DOHH2 (cell line): ENCODE measurements at regions not wholly inside any gene's neighbourhood (a gene's known extent, or its start where the extent isn't known, plus 50 kb on each side); places are given as distances from the start of the nearest gene placed in this dataset.

Source experiments
- H3F3A ChIP-seq: fragments of 200-600 bp; sonication (generic), shearing (Covaris generic); 2 replicates; pipeline ENCODE4 v1.6.0; 2016; ENCODE audit warnings: antibody characterized with exemption, mild to moderate bottlenecking; ENCODE audit not compliant: control insufficient read depth, insufficient read depth
- H3K27ac ChIP-seq: fragments of 200-600 bp; sonication (generic); 2 replicates; pipeline ENCODE4 v1.5.1; 2014; ENCODE audit warnings: low read depth, mild to moderate bottlenecking, low read length, moderate library complexity
- H3K27me3 ChIP-seq: fragments of 200-600 bp; sonication (generic); 2 replicates; pipeline ENCODE4 v1.6.1; 2014; ENCODE audit warnings: mild to moderate bottlenecking, low read length, mixed read lengths; ENCODE audit not compliant: control insufficient read depth
- H3K36me3 ChIP-seq: fragments of 200-600 bp; sonication (generic); 2 replicates; pipeline ENCODE4 v1.6.1; 2014; ENCODE audit warnings: mild to moderate bottlenecking, low read length, moderate library complexity, mixed read lengths; ENCODE audit not compliant: control insufficient read depth
- H3K4me1 ChIP-seq: fragments of 200-600 bp; sonication (generic); 2 replicates; pipeline ENCODE4 v1.6.1; 2014; ENCODE audit warnings: mild to moderate bottlenecking, low read length, mixed read lengths; ENCODE audit not compliant: control insufficient read depth
- H3K4me2 ChIP-seq: fragments of 200-600 bp; sonication (generic); 2 replicates; pipeline ENCODE4 v1.6.0; 2014; ENCODE audit warnings: mild to moderate bottlenecking, low read length, moderate library complexity
- H3K4me3 ChIP-seq: fragments of 200-600 bp; sonication (generic); 2 replicates; pipeline ENCODE4 v1.5.1; 2014; ENCODE audit warnings: mild to moderate bottlenecking, low read length, mixed read lengths
- H3K79me2 ChIP-seq: fragments of 200-600 bp; sonication (generic); 2 replicates; pipeline ENCODE4 v1.6.1; 2014; ENCODE audit warnings: mild to moderate bottlenecking, low read length, mixed read lengths; ENCODE audit not compliant: control insufficient read depth
- H3K9me2 ChIP-seq: fragments of 200-600 bp; sonication (generic); replicated peaks from 2 replicates; pipeline ENCODE4 v1.6.1; 2014; ENCODE audit warnings: mild to moderate bottlenecking, low read length, mixed read lengths; ENCODE audit not compliant: control insufficient read depth
- H3K9me3 ChIP-seq: fragments of 200-600 bp; sonication (generic); 2 replicates; pipeline ENCODE4 v1.6.1; 2014; ENCODE audit warnings: antibody characterized with exemption, low read length, mixed read lengths; ENCODE audit not compliant: control insufficient read depth, insufficient read depth
- H4K20me1 ChIP-seq: fragments of 200-600 bp; sonication (generic); 2 replicates; pipeline ENCODE4 v1.6.0; 2014; ENCODE audit warnings: low read depth, mild to moderate bottlenecking, antibody characterized with exemption, low read length, moderate library complexity; ENCODE audit not compliant: control insufficient read depth, insufficient read depth
- EZH2phosphoT487 ChIP-seq: fragments of 200-600 bp; sonication (generic); IDR thresholded peaks from 2 replicates; pipeline ENCODE4 v1.6.1; 2017; ENCODE audit warnings: borderline replicate concordance, mild to moderate bottlenecking, antibody characterized with exemption, low read length, moderate library complexity, mixed read lengths
- TF ChIP-seq, protein P1 (sequence below): fragments of 200-600 bp; sonication (generic); IDR thresholded peaks from one replicate; pipeline ENCODE4 v1.5.1; 2014; ENCODE audit warnings: antibody characterized with exemption, mild to moderate bottlenecking, low read depth, low read length; ENCODE audit not compliant: poor library complexity, severe bottlenecking

DNA sequence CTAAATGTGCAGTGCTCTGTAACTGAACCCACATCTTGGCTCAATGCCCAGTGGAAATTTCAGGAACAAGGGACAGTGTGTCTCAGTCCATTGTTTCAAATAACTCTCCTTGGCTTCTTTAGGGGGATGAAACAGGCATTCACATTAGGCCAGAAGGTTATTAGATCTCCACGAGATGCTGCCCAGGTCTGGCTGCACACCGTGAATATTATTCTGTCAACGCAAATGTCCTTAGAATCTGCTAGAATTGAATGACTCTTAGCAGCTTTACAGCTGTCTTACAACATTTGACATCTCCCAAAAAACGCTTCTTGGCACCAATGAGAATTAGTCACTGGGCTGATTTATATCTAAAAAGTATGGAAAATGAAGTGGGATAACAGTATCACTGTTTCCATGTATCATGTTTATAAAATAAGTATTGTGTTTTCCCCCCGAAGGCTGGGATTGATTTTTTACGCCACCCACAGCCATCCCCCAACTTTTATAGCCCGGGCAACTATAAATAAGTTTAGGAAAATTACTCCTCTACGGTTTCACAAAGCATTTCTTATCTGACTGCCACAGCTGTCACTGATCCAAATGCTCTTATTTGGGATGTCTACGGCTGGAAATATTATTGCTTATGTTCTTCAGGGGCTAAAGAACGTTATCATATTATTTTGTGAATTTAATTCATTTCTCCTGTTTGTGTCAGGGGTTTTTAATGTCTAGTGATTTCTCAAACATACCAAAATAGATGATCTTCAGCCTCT lies 559.7 kb upstream of the FAT1 start:
- H3K9me2 ChIP-seq, result no peaks in the 10 kb centered on the region
- H4K20me1 ChIP-seq, result no peaks in the 10 kb centered on the region
- no peak overlapping the region for H3K4me3 ChIP-seq
- H3K79me2 ChIP-seq, result no peaks in the 10 kb centered on the region
- H3K4me1 ChIP-seq, result no peaks in the 10 kb centered on the region
- H3K9me3 ChIP-seq, result peaks cover 3% of the 10 kb centered on the region; the same call in 1 of the 2 replicates
- no peaks in the 10 kb centered on the region for H3K27me3 ChIP-seq
- no peaks in the 10 kb centered on the region for H3K36me3 ChIP-seq
- no peak overlapping the region for H3K4me2 ChIP-seq
- H3F3A ChIP-seq, result no peaks in the 10 kb centered on the region
- TF ChIP-seq, protein P1, sequence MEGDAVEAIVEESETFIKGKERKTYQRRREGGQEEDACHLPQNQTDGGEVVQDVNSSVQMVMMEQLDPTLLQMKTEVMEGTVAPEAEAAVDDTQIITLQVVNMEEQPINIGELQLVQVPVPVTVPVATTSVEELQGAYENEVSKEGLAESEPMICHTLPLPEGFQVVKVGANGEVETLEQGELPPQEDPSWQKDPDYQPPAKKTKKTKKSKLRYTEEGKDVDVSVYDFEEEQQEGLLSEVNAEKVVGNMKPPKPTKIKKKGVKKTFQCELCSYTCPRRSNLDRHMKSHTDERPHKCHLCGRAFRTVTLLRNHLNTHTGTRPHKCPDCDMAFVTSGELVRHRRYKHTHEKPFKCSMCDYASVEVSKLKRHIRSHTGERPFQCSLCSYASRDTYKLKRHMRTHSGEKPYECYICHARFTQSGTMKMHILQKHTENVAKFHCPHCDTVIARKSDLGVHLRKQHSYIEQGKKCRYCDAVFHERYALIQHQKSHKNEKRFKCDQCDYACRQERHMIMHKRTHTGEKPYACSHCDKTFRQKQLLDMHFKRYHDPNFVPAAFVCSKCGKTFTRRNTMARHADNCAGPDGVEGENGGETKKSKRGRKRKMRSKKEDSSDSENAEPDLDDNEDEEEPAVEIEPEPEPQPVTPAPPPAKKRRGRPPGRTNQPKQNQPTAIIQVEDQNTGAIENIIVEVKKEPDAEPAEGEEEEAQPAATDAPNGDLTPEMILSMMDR, result no peak
- no peak for TF ChIP-seq EZH2phosphoT487
- no peak overlapping the region for H3K27ac ChIP-seq

DNA sequence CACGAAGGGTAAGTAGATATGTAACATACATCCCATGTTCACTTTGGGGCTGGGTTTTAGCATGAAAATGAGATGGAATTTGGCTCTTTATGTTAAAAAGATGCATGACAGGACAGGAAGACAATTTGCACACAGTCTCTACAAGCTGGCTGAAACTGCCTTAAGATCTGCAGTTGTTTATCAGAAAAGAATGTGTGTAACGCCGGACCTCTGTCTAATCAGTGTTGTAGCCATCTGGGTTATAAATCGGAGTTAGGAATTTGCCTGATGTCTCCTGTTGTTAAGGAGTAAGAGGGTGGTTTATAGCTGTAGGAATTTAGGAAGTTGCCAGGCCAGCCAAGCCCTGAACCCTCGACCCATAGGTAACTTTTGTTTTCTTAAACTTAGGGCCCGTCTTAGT lies 562.9 kb upstream of the FAT1 start:
- H3K4me3 ChIP-seq, result no peak overlapping the region
- no peaks in the 10 kb centered on the region for H3K4me1 ChIP-seq
- H3F3A ChIP-seq, result no peaks in the 10 kb centered on the region
- TF ChIP-seq, protein P1, result no peak
- TF ChIP-seq EZH2phosphoT487, result no peak
- H4K20me1 ChIP-seq, result no peaks in the 10 kb centered on the region
- H3K9me2 ChIP-seq, result no peaks in the 10 kb centered on the region
- no peaks in the 10 kb centered on the region for H3K27me3 ChIP-seq
- H3K9me3 ChIP-seq, result no peaks in the 10 kb centered on the region
- no peak overlapping the region for H3K4me2 ChIP-seq
- no peak overlapping the region for H3K27ac ChIP-seq
- no peaks in the 10 kb centered on the region for H3K79me2 ChIP-seq
- no peaks in the 10 kb centered on the region for H3K36me3 ChIP-seq

DNA sequence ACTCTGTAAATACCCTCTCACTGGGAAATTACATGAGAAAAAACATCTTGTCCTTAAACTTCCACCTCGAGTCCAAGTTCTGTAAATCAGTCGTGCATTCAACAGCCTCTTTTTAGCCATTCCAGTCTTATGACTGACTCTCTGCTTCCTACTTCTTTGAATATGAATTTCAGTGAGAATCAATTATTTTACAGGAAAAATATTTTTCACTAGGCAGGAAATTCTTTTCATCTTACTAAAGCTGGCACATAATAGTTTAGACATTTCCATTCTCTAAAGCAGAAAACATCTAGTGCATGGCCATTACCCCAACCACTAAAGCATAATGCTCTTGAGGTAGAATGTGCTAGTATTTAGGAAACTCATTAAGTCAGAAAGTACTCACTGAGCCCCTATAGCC lies 565.7 kb upstream of the FAT1 start:
- TF ChIP-seq EZH2phosphoT487, result no peak
- TF ChIP-seq, protein P1, result no peak
- Histone ChIP-seq H3K27me3 (no peaks in the 10 kb centered on the region), H3K4me1 (no peaks in the 10 kb centered on the region), H3K9me2 (no peaks in the 10 kb centered on the region), H3F3A (no peaks in the 10 kb centered on the region), H3K79me2 (no peaks in the 10 kb centered on the region), H4K20me1 (no peaks in the 10 kb centered on the region), H3K36me3 (no peaks in the 10 kb centered on the region), H3K9me3 (no peaks in the 10 kb centered on the region), H3K4me3 (no peak overlapping the region), H3K27ac (no peak overlapping the region), H3K4me2 (no peak overlapping the region)
